GM19351 (cell line): ENCODE measurements at regions not wholly inside any gene's neighbourhood (a gene's known extent, or its start where the extent isn't known, plus 50 kb on each side); places are given as distances from the start of the nearest gene placed in this dataset.
"Not testable (repeated sequence)": the region's sequence is repeated elsewhere in the genome, so short reads cannot be mapped to it uniquely, and the experiment has no call there.

Source experiments
- ATAC-seq: cut with Tn5 transposase; IDR thresholded peaks from one replicate; pipeline ENCODE4 v1.9.1; 2021; ENCODE audit warnings: mild to moderate bottlenecking, moderate library complexity; ENCODE audit not compliant: unreplicated experiment

- ATAC-seq, result not testable (repeated sequence)
Observed at GRCh38 chr4:53699310-53699709, 108.0 kb upstream of the LNX1 start.

GRCh38 chr4:53697016-53697685 is 105.9 kb upstream of the LNX1 start:
- ATAC-seq, result no peak

- ATAC-seq, result peak; percentile 86
Observed at GRCh38 chr4:53695540-53696463, 104.5 kb upstream of the LNX1 start.

DNA sequence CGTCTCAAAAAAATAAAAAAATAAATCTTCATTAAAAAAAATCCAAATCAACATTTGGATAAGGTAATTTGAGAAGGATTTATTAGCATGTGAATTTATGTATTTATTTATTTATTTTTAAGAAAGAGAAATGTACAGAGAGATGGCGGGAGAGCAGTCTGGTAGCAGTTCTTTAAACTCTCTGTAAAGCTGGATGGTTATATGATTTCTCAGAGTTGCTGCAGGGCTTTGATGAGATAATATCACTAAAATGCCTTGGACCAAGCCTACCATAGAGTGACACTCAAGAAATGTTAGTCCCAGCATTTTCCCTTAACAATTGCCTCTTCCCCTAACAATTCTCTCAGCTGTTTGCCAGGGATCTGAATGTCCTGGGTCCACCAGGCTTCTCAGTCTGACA is 103.4 kb upstream of the LNX1 start:
- ATAC-seq, result no peak

DNA sequence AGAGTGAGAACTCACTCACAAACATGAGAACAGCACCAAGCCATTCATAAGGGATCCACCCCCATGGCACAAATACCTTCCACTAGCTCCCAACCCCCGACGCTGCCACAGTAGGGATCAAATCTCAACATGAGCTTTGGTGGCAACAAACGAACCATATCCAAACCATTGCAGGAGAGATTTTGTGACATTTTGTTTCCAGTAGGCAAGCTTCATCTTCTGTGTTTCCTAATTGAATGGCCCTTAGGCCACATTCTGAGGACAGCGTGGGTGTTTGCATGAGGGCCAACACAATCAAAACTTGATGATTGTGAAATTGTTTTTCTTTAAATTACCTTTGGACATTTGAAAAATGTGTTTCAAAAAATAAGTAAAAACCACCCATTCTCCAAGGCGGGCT is 102.6 kb upstream of the LNX1 start:
- ATAC-seq, result no peak

GRCh38 chr4:53693408-53693807 is 102.1 kb upstream of the LNX1 start:
- ATAC-seq, result no peak

- ATAC-seq, result peak; percentile 96
Observed at GRCh38 chr4:53688186-53688790, 97.0 kb upstream of the LNX1 start.

- ATAC-seq, result no peak
Observed at GRCh38 chr4:53686521-53686920, 95.2 kb upstream of the LNX1 start.

DNA sequence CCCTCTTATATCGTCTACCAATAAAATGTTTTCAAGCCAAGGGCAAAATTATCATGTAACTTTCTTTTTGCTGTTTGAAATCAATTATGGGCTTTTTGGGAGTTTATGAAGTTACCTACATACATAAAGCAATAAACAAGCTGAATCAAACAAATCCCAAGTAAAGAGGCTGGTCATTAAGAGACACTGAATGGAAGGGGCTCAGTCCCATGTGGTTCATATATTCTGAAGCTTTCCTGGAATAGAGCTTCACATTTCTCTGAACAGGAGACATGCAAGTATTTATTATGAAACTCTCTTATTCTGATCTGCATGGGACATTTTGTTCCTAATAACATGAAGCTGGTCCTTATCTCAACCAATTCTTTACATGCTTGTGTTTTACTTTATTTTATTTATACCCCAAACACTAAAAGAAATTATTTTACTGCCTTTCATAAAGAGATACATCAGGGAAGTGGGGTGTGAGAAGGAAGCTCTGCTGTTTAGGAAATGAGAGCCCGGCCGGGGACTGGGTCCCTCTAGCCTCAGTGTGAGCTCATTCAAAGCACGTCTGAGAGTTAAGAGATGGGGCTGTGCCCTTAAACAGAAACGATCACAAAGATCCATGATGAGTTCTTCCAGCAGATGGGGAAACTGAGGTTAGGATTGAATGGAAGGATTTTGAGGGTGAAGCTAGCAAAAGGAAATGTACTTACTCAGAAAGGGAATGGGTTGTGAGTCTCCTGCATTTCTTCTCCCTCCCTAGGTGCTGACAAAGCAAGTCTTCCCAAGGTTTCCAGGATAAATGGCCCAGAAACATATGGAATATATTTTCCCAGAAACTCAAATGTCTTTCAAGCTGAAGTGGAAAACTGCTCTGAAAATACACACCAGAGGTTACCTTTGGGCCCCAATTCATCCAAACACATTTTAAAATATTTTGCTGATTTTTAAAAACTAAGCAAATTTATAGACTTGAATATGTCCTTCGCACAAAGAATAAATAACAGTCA is 93.1 kb upstream of the LNX1 start:
- ATAC-seq, result no peak

- ATAC-seq, result no peak
Observed at GRCh38 chr4:53682908-53683307, 91.6 kb upstream of the LNX1 start.

- no peak for ATAC-seq
Observed at GRCh38 chr4:53682196-53682595, 90.9 kb upstream of the LNX1 start.

- no peak for ATAC-seq
Observed at GRCh38 chr4:53680598-53680997, 89.3 kb upstream of the LNX1 start.

DNA sequence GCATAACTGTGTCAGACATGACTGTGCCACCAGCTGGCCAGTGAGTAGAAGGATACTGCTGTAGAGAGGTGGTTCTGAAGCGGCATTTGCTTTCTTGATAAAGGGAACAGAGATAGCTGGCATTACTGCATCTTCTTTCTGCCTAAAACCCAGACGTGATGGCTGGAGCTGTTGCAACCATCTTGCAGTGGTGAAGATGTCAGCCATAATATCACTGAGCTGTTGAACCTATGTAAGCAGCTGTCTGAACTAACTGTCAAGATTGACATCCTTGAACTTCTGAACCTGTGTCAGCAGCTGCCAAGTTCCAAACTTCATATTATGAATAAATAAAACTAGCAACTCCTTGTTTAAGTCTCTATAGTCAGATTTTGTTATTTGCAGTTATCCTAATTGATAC is 88.9 kb upstream of the LNX1 start:
- no peak for ATAC-seq

GRCh38 chr4:53676402-53676871 is 85.2 kb upstream of the LNX1 start:
- no peak for ATAC-seq

DNA sequence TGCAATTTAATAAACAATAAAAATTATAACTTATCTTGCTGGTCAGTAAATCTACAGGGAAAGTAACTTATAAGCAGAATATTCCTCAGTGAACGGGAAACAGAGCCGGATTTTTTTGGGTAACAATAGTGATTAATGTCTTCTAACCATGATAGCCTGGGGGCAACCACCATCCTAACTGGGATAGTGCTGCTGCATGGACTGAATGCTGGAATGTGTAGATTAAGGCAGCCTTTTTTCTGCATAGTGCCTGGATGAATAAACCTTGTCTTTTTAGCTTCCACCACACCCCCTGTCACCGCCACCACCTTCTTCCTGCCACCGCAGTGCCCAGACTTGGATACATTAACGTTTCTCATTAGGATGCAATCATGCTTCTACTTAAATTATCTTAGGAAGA is 83.6 kb upstream of the LNX1 start:
- no peak for ATAC-seq

- ATAC-seq, result no peak
Observed at GRCh38 chr4:53672873-53673272, 81.6 kb upstream of the LNX1 start.

GRCh38 chr4:53671757-53672156 is 80.5 kb upstream of the LNX1 start:
- ATAC-seq, result no peak

GRCh38 chr4:53659737-53660136 is 68.5 kb upstream of the LNX1 start:
- ATAC-seq, result no peak

DNA sequence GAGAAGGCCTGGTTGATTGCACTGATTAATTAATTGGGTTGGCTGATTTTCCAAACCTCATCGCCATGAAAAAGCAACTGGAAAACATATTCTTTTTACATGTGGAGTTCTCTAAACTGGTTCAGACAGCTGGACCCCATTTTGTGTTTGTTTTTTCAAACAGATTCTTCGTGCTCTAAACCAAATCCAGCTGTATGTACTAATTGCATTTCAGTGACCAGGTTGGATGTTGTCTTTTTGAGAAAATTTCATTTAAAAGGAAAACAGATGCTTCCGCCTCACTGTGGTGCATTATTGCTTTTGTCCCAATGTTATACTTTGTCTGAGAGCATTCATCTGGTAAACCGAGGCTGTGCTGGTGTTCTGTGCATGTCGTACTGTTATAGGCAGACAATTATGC is 67.8 kb upstream of the LNX1 start:
- ATAC-seq, result no peak

DNA sequence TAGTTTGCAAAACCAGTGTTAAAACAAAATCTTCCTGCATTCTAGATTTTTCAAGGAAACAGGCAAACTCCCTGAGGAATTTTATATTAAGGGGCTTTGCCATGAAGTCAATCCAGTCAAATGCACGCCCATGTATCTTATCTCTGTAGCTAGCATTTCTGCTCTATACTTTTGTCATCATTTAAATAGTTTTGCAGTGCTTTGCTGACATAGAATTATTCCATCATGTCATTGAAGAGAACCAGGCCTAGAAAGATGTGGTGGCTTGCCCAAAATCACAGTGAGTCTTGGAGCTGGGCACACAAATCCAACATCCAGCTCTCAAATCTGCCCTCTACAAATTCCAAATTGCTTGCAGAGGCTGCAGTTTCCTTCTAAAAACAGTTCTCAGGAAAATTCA is 66.7 kb upstream of the LNX1 start:
- no peak for ATAC-seq
